ENCODE measurements at regions not wholly inside any gene's neighbourhood (a gene's known extent, or its start where the extent isn't known, plus 50 kb on each side); places are given as distances from the start of the nearest gene placed in this dataset.

DNA sequence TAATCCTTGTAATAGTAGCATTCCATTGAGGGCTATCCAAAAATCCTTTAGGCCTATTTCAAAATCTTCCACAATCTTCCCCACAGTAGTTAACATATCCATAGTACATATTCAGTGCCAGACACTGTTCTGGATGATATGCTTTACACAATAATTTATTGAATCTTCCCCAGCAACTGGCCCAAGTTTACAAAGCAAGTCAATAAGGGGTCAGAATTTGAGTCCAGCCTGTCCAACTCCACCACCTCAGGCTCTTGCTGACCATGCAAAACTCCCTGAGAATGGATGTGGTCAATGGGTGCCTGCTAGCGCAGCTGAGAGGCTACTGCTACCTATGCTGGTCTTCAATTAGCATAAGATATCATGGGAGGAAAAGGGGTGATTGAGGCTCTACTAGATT lies 529.6 kb downstream of the FGF9 start:
- no peak for DNase-seq

DNA sequence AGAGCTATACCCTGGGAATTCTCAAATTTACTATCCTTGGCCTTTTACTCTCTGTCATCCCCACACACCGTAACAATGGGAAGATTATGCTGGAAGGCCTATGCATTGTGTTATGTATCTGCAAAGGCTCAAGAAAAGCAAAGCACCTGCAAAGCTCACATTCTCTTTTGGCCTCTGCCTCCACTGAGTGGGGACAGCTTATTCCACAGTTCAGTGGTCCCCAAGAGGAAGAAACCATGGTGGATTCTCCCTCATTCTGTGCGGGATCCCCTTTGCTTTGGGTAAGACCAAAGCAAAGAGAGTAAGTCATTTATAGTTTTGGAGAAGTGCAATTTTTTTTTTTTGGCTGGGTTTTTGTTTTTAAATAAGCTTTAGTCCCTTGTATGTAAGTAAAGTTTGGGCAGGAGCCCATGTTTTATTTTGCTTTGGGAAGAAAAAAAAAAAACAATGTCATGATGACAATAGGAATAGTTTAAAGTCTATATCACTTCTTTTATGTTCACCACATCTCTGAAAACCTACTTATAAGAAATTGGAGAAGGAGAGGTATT lies 530.6 kb downstream of the FGF9 start:
- DNase-seq = no peak

DNA sequence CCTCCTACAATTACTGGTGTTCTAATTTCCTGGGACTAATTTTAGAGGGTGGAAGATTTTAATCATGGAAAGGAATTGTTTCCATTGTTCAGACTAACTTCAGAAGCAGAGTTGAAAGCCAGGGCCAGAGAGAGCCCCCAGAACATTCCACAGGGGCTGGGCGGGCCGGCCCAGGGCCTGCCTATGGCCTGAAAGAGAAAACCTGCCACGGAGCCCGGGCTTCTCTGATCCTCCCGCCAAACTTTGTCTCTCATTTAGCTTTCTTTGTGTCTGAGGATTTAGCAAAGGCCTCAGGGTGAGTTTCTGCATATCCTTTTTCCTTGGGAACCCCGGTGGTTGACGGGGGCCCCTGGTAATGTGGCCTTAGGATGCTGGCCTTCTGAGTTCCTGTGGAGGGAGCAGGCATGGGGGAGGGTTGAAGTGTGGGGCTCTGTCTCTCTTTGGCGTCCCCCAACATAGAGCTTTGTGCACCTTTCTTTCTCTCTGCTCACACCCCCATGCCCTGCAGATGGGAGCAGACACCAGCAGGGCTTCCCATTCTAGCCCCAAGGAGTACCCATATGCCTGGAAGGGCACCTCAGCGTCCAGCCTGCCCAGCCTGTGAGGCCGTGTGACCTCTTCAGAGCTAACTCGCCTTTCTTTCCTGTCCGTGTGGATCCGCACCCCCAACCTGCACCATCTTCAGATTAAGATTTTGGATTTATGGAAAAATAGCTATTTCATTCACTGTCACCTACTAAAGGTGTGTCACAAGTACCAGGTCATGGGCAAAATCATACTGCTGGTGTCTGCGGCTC lies 539.5 kb downstream of the FGF9 start:
- no peak for DNase-seq

DNA sequence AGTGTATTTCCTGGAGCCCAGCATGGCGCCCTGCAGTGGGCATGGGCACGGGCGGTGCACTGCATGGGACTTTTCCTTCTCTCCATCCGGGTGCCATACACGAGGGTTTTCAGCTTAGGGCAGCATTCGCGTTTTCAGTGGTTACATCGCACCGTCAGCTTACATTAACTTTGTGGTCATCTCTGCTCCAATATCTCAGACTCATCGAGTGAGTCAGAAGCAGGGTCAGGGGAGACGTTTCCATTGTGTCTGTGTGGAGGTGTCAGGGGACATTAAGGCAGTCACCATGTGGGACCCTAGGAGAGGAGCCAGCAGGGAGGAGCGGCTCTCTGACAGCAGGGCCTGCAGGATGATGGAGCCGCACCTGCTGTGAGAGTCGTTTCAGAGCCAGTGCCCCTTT lies 541.0 kb downstream of the FGF9 start:
- DNase-seq = no peak

DNA sequence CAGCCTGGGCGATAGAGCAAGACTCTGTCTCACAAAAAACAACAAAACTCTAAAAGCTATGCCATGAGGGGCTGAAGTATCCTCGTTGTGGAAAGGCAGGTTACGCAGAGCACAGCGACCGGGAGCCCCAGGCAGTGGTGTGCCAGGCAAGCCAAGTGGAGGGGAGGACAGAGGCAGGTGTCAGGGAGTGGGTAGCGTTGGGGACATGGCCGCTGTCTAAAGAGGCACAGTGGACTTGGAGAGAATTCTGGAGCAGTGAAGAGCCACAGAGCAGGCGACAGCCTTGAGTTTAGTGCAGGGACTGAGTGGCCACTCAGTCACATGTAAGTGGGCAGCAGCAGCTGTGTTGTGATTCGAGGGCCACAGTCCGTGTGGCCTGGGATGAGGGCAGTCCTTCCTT lies 541.7 kb downstream of the FGF9 start:
- DNase-seq = no peak

DNA sequence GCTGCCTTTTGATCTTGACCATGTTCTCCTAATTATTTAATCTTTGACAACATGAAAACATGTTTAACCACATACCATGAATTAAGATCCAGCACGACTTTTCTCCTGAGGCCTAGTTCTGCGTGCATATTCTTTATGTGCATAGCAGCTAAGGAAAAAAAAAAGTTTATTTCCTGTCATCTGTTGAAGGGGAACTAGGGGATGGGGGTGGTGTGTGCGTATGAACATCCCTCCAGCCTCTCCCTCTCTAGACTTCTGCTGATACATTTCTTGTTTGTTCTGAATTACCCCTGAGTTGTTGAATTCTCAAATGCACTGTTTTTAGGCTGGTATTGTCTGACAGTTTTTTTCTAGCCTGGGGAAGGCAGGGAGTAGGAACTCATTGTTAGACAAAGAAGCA lies 543.3 kb downstream of the FGF9 start:
- DNase-seq = no peak

DNA sequence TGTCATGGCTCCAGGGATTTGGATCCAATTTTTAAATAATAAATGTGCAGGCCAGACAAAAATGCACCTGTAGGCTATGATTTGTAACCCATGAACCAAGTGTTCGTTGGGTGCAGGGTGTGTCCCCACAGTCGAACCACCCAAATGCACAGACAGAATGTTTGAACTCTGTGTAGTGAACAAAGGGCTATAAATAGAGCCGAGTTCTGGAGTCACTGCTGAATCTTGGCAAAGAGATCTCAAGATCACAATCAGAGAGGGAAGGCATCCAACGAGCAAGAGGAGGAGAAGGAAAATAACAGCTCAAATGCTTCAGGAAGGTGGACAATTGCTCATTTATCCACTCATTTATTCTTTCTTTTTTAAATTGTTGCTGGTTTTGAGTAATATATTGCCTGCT lies 547.9 kb downstream of the FGF9 start:
- DNase-seq = no peak

DNA sequence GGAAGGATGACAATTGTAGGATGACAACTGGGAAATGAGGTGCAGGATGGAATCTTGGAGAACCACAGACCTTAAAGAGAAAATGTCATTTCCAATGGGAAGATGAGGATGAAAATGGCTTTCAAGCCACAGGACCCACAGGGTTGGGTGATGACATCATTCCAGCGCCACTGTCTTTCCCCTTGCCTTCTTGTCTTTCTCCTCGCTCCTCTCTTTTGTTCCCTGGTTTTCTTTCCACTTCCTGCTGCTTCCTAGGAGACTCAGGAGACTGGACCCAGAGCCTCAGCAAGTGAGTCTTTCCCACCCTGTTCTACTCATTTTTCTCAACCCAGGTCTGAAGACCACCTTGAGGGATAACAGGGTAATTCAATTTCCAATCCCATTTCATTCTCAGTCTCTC lies 548.8 kb downstream of the FGF9 start:
- no peak for DNase-seq

DNA sequence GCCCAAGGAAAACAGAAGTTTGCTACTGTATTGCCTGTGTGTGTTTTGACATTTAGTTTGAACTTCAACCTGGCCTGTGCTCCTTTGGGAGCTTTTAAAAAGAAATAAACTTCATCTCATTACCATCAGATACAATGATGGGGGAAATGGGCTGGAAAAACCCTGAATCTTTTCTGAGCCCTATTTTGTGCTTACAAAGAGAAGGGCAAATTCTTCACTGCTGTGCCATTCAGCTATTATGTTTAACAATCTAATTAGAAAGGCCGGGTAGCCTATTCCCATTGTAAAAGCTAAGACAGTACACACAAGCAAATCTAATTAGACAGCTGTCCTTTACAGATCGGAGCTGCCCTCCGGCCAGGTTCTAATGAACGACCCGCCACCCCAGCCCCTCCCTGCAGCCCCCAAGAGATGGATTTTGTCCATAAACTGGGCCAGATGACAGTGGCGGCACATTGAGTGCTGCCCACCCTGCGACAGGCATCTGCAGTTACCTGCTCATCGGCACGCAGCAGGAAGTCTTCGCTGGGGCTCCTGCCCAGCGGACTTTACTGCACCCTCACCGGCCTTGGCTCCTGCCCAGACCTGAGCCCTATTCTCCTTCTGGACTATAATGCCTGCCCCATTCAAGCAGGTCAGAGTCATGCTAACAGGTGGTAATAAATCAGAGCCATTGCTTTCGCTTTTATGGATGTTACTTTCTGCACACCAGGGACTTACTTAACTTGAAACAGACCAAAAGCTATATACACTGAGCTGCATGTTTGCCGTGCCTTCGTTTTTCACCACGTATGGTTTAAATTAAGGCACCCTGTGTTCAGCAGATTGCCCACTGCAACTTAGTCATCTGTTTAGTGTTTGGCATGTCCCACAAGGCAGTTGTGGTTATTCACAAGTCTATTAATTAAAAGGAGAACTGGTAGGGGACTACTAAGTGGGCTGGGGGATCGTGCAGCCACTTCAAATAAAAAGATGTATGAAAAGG lies 549.6 kb downstream of the FGF9 start:
- no peak for DNase-seq

DNA sequence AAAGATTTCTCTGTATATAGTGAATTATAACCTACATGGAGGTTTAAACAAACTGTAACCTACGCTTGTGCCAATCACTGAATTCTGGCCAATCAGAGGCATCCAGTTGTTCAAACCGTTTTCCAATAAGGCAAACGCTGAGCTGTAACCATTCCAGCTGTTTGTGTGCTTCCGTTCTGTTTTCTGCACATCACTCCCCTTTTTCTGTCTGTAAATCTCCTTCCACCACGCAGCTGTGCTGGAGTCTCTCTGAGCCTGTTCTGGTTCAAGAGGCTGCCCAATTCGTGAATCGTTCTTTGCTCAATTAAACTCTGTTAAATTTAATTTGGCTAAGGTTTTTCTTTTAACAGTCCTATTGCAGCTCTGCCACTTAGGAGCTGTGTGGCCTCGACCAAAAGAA lies 552.5 kb downstream of the FGF9 start:
- no peak for DNase-seq

DNA sequence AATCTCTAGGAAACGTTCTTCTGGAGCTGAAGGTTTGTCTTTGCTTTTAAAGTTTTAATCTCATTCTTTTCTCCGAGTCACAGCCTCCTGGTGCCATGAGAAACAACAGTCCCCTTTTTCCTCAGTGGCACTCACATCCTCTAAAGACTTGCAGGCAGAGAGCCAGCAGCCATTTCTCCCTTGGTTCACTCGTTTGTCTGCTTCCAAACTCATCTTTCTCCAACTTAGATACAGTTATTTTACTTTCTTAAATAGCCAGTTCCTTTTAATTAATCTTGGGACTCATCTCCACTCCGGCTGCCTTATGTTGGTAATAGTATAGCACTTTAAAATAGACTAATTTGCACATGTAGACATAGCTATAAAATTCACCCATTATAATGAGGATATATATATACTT lies 555.2 kb downstream of the FGF9 start:
- DNase-seq = no peak

DNA sequence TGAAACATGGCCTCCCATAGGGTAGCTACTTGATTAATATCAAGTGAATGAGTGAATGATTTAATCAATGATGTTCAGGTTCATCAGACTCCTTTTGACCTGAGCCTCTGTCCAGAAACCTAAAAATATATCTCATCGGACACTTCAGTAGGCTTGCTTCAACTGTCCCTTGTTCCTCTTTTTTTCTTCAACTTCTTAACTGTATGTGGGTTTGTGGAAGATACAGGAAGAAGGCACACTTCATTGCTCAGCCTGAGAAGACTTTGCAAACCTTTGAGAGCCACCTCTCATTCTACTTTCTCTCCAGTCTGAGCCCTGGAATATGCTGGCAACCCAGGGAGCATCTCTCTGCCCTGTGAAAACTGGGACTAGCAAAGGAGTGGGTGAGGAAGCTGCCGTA lies 557.0 kb downstream of the FGF9 start:
- no peak for DNase-seq

DNA sequence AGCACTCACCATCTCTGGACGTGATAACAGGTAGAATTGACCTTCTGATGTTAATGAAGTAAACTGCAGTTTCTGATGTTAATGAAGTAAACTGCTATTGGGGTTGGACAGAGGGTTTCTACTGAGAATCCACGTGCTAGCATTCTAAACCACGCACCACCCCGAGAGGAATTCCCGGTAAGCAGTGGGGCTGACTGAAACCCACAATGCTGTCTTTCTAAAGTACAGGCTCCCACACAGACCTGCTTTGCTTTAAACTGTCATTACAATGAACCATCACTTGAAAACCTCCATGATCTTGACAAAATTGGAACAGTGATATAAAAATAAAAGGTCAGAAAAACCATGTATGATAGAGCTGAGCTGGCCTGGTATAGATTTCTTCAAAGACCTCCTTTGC lies 559.0 kb downstream of the FGF9 start:
- DNase-seq = no peak

DNA sequence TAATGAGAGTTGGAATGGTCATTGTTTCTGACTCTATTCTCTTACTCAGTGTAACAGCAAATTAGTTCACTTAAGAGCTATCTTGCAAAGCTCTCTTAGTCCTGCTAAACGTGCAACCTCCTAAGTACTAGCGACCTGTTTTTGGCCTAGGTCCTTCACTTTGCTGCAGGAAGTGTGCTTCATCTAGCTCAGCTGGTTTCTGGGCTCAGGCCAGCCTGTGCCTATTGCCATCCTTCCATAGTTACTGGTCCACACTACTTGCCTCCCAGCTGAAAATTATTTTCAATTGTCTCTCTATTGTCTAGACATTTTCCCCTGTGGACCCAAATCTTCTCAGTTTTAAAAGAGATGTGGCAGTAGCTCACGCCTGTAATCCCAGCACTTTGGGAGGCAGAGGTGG lies 561.3 kb downstream of the FGF9 start:
- DNase-seq = no peak

DNA sequence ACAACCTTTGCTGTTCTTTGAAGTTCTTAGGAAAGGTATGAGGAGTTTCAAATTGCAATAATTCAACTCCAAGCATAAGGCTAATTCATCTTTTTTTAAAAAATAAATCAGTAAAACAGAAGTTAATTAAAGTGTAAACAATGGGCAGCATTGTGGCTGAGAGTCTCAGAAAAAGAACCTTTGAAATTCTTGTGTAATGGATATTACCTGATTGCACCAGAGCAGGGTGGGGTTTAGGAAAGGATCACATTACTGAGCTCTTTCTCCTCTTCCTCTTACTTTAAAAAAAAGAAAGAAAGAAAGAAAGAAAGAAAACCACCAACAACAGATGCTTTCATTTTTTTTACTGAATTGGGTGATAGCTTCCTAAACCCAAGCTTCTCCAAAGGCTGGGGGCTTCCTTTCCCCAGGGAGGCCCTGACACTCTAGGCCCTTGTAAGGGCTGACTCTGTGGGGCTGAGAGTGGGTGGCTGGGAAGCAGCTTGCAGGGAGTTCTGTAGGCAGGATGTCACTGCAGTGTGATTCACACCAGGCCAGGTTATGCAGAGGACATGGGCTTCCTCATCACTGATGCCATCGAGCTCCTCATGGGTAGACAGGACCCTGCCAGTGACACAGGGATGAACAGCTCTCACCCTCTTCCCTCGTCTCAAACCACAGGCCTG lies 564.5 kb downstream of the FGF9 start:
- no peak for DNase-seq

DNA sequence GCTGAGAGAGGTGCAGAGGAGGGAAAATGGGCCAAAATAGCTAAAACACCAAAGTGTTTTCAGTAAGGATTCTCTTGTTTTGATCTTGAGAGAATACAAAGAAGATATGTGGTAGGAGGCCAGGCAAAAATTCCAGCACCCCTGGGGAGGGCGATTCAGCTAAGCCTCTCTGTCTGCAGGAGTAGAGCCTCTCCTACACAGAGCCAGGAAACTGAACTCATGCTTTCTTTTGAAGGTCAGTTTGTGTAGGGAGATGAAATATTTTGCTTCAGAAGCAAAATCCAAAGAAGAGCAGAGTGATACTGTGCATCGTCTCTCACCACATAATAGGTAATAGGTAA lies 565.0 kb downstream of the FGF9 start:
- DNase-seq = no peak

DNA sequence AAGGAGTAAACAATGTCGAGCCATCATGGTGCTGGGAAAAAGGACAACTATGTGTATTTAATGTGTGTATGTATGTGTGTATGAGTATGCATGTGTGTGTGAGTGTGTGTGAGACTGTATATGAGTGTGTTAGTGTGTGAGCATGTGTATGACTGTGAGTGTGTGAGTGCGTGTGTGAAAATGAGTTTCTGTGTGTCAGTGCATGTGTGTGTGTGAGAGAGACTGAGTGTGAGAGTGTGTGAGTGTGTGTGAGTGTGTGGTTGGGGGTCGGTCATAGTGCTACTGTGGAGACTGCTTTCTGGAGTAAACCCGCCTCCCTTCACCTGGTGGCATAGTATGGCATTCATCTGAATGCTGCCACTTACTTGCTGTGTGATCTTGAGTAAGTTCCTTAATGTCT lies 567.4 kb downstream of the FGF9 start:
- DNase-seq = no peak

DNA sequence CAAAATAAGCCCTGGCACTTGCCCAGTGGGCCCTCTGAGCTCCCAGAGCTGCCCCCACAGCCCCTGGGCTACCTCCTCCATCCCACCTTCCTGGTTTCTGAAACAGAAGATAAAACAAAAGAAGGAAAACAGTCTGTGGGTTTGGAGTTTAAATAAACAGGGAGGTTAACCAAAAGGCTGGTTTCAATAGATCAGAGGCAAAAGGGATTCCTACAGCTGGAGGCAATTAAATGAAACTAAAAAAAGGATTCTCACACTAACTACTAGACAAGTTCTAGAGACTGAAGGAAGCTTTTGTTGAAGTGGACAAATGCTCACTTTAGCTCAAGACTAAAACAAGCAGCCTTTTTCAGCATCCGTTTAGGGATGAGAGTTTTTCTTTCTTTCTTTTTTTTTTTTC lies 569.8 kb downstream of the FGF9 start:
- DNase-seq = no peak

DNA sequence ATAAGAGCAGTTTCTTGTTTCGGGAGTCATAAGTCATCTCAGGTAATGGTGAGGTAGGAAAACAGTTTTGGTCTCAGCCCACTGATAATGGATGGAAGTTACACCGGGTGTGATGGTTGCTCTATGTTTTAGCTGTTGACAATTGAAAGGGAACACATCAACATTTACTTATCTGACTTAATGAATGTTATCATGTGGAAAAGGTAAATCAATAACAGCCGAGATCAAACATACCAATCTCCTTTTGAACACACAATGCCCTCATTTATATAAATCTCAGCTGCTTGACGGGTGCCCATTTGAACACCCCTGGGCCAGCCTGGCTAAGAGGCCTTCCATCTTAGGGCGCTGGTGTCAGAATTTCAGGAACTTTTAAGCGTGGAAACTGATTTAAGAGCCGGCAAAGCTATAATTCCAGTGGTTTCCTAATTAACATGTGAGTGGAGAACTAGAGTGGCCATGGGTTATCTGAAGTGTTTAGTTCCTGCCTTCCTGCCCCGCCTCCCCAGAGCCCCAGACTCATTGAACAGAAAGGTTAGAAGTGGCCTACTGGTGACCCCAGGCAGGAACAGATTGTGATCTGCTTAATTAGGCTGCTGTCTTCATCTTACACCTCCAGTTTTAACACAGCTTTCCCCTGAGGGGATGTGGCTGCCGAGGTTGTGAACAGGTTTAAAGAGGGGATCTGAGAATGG lies 572.7 kb downstream of the FGF9 start:
- DNase-seq = no peak

DNA sequence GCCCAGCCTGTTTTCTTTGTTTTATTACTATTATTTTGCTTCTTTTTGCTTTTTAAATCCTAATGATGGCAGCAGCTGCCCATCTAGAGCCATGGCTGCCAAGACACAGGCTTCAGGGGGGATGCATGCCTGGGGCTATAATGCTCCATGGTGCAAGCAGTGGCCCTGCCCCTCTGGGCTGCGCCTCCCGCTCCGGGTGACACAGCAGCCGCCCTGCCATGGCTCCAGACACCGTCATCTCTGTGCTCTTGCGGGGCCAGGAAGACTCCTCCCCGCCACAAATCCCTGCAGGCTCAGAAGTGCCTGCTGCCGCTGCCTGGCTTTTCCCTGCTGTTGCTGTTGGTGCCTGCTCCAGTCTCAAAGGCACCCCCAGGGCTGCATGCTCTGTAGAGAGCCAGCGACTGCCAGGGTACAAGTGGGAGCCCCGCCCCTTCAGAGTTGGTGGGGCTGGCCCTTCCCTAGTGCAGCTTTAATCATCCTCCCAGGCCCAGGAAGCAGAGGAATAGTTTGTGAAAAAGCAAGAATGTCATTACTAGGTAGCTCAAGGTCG lies 581.5 kb downstream of the FGF9 start:
- no peak for DNase-seq

DNA sequence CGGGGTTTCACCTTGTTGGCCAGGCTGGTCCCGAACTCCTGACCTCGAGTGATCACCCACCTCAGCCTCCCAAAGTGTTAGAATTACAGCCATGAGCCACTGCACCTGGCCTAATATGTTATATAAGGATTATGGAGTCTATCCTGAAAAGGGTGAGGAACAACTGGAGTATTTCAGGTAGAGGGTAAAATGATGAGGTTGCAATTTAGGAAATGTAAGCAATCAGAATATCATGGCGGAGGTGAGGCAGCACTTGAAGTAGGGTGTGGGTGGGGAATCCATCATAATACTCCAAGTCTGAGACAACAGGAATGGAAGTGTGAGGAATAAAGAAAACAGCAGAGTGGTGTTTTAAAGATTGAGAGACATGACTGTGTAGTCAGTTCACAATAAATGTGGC lies 582.2 kb downstream of the FGF9 start:
- no peak for DNase-seq

DNA sequence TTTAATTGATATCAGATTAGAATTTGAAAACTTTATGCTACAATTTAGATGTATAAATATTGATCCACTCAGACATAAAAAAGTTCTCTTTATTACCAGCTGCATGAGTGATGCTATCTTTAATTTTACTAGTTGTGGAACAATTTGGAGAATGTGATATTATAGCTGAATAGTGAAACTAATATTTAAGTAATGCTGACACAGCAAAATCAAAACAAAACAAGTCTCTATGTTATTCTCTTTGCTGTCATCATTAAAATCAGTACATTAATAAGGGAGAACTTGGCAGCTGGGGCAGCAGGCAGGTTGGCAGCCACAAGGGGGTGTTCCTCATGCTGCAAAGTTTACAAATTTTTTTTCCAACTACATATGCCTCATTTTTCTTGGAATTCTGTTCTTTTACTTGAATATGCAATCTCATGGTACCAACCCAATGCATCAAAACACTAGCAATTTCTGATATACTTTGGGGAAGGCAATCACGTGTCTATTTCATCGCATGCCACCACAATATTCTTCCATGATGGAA lies 585.3 kb downstream of the FGF9 start:
- no peak for DNase-seq

Measured in NK-92 treated with Interleukin-12 subunit alpha and Interleukin-12 subunit beta, amount 100 ng/mL, for 24 hours (cell line).